ENCODE measurements at regions not wholly inside any gene's neighbourhood (a gene's known extent, or its start where the extent isn't known, plus 50 kb on each side); places are given as distances from the start of the nearest gene placed in this dataset.

DNA sequence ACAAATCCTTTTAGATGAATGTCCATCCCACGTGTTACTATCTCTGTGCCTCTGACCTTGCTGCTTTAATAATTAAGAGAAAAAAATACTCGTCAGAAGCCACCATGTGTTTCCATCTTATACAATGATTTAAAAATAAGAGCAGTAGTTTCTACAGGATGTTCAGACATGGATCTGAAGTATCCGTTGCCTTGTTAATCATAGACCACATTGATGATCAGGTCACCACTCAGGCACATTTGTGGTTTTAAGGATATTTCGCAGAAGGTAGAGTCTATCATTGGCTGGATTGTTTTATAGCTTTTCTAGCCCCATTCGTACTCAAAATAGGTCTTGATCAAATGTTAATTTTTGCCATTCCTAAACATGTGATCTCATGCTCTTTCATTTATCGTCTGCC lies 710.0 kb upstream of the ARGLU1 start:
- TF ChIP-seq, protein P1, sequence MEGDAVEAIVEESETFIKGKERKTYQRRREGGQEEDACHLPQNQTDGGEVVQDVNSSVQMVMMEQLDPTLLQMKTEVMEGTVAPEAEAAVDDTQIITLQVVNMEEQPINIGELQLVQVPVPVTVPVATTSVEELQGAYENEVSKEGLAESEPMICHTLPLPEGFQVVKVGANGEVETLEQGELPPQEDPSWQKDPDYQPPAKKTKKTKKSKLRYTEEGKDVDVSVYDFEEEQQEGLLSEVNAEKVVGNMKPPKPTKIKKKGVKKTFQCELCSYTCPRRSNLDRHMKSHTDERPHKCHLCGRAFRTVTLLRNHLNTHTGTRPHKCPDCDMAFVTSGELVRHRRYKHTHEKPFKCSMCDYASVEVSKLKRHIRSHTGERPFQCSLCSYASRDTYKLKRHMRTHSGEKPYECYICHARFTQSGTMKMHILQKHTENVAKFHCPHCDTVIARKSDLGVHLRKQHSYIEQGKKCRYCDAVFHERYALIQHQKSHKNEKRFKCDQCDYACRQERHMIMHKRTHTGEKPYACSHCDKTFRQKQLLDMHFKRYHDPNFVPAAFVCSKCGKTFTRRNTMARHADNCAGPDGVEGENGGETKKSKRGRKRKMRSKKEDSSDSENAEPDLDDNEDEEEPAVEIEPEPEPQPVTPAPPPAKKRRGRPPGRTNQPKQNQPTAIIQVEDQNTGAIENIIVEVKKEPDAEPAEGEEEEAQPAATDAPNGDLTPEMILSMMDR (conservative IDR thresholded peaks at IDR 0.05; ENCODE audit: low read length) = no peak
- no peak for TF ChIP-seq EZH2phosphoT487 (IDR thresholded peaks at IDR 0.05; ENCODE audit: borderline replicate concordance)
